ENCODE measurements at regions not wholly inside any gene's neighbourhood (a gene's known extent, or its start where the extent isn't known, plus 50 kb on each side); places are given as distances from the start of the nearest gene placed in this dataset.

DNA sequence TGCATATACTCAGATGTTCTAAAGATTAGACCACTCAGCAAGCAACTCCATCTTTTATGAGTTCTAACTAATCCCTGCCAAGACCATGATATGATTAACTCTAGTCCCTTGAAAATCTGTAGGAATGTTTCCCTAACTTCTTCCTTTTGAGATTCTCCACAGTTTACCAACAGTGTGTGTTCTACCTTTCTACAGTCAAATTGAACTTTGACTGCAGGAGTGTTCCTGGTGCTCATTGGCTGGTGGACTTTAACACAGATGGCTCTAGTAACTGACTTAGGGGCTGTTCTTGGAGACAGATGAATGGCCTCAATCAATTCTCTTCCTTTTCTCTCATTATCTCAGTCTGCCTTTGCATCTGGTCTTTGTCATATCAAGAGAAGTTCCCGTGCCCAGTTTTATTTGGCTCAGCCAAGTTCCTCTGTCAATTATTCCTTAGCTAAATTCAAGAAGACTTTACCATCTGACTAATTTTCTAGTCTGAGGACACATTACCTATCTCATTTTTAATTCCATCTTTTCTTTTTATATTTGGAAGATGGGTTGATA is 643.9 kb upstream of the CAMK1G start:
- CTCF ChIA-PET: no interaction called here
- POLR2A ChIA-PET: no interaction called here
- no peak for DNase-seq (ENCODE audit: extremely low spot score)
- TF ChIP-seq BHLHE40 (IDR thresholded peaks at IDR 0.05; ENCODE audit: borderline replicate concordance) (no peak), ZNF384 (IDR thresholded peaks at IDR 0.05) (no peak), HDGF (IDR thresholded peaks at IDR 0.05; ENCODE audit: borderline replicate concordance) (no peak), FOXA1 (IDR thresholded peaks at IDR 0.05) (no peak)

GRCh38 chr1:208942394-208943130 is 641.0 kb upstream of the CAMK1G start:
- POLR2A ChIA-PET: no interaction called here
- no peak for TF ChIP-seq LEF1 (IDR thresholded peaks at IDR 0.05; ENCODE audit: borderline replicate concordance)
- no peak for TF ChIP-seq PKNOX1 (IDR thresholded peaks at IDR 0.05)
- TF ChIP-seq ZNF384 (IDR thresholded peaks at IDR 0.05): no peak
- no peak for TF ChIP-seq FOXA1 (IDR thresholded peaks at IDR 0.05)
- TF ChIP-seq SP1 (IDR thresholded peaks at IDR 0.05): no peak
- no peak for TF ChIP-seq NFRKB (IDR thresholded peaks at IDR 0.05)
- TF ChIP-seq FOXK2 (IDR thresholded peaks at IDR 0.05): no peak
- TF ChIP-seq BHLHE40 (IDR thresholded peaks at IDR 0.05; ENCODE audit: borderline replicate concordance): no peak
- no peak for TF ChIP-seq ARNT (IDR thresholded peaks at IDR 0.05)
- no peak for TF ChIP-seq CTBP1 (IDR thresholded peaks at IDR 0.05; ENCODE audit: borderline replicate concordance)
- CTCF ChIA-PET: no interaction called here
- no peak for DNase-seq (ENCODE audit: extremely low spot score)

GRCh38 chr1:208943291-208943690 is 640.2 kb upstream of the CAMK1G start:
- POLR2A ChIA-PET: no interaction called here
- no peak for TF ChIP-seq FOXA1 (IDR thresholded peaks at IDR 0.05)
- no peak for TF ChIP-seq BHLHE40 (IDR thresholded peaks at IDR 0.05; ENCODE audit: borderline replicate concordance)
- TF ChIP-seq HDGF (IDR thresholded peaks at IDR 0.05; ENCODE audit: borderline replicate concordance): no peak
- no peak for TF ChIP-seq LEF1 (IDR thresholded peaks at IDR 0.05; ENCODE audit: borderline replicate concordance)
- no peak for TF ChIP-seq L3MBTL2 (conservative IDR thresholded peaks at IDR 0.05)
- TF ChIP-seq NFRKB (IDR thresholded peaks at IDR 0.05): no peak
- no peak for TF ChIP-seq PKNOX1 (IDR thresholded peaks at IDR 0.05)
- TF ChIP-seq FOXK2 (IDR thresholded peaks at IDR 0.05): no peak
- TF ChIP-seq TARDBP (IDR thresholded peaks at IDR 0.05): no peak
- CTCF ChIA-PET: no interaction called here
- no peak for DNase-seq (ENCODE audit: extremely low spot score)

DNA sequence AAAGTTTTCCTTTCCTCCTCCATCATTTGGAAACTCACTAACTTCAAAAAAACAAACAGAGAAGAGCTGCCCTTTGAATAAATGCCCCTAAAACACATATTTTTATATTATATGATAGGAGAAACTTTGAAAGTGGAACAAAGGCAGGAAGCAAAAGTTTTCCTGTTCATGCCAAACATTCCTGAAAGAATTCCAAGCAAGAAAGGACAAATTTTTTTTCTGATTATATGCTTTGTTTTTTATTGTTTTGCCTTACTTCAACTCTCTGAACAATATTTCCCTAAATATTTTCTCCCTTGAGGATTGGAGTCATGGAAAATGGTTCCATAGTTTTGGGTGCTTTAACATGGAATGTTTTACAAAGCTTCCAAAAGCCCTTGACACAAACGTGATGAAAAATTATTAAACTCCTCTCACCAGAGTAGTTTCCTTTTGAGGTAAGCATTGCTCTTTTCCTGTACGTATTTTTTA is 638.5 kb upstream of the CAMK1G start:
- CTCF ChIA-PET: no interaction called here
- TF ChIP-seq FOXK2 (IDR thresholded peaks at IDR 0.05) (no peak), SUZ12 (IDR thresholded peaks at IDR 0.05) (no peak), BHLHE40 (IDR thresholded peaks at IDR 0.05; ENCODE audit: borderline replicate concordance) (no peak), HDGF (IDR thresholded peaks at IDR 0.05; ENCODE audit: borderline replicate concordance) (no peak), LEF1 (IDR thresholded peaks at IDR 0.05; ENCODE audit: borderline replicate concordance) (no peak), FOXA1 (IDR thresholded peaks at IDR 0.05) (no peak), L3MBTL2 (conservative IDR thresholded peaks at IDR 0.05) (no peak), PKNOX1 (IDR thresholded peaks at IDR 0.05) (no peak), ARNT (IDR thresholded peaks at IDR 0.05) (no peak), FOXM1 (IDR thresholded peaks at IDR 0.05; ENCODE audit: borderline replicate concordance) (no peak), SP1 (IDR thresholded peaks at IDR 0.05) (no peak), TARDBP (IDR thresholded peaks at IDR 0.05) (no peak), CTBP1 (IDR thresholded peaks at IDR 0.05; ENCODE audit: borderline replicate concordance) (no peak), ELF4 (IDR thresholded peaks at IDR 0.05) (no peak), NFRKB (IDR thresholded peaks at IDR 0.05) (no peak), ZNF384 (IDR thresholded peaks at IDR 0.05) (no peak)
- DNase-seq (ENCODE audit: extremely low spot score): no peak

GRCh38 chr1:208950206-208950605 is 633.3 kb upstream of the CAMK1G start:
- DNase-seq (ENCODE audit: extremely low spot score): no peak
- TF ChIP-seq BHLHE40 (IDR thresholded peaks at IDR 0.05; ENCODE audit: borderline replicate concordance) (no peak), SUZ12 (IDR thresholded peaks at IDR 0.05) (no peak), ARNT (IDR thresholded peaks at IDR 0.05) (no peak), NFRKB (IDR thresholded peaks at IDR 0.05) (no peak), FOXK2 (IDR thresholded peaks at IDR 0.05) (no peak), L3MBTL2 (conservative IDR thresholded peaks at IDR 0.05) (no peak), PKNOX1 (IDR thresholded peaks at IDR 0.05) (no peak), HDGF (IDR thresholded peaks at IDR 0.05; ENCODE audit: borderline replicate concordance) (no peak), LEF1 (IDR thresholded peaks at IDR 0.05; ENCODE audit: borderline replicate concordance) (no peak), SP1 (IDR thresholded peaks at IDR 0.05) (no peak), TARDBP (IDR thresholded peaks at IDR 0.05) (no peak), ZNF384 (IDR thresholded peaks at IDR 0.05) (no peak), FOXM1 (IDR thresholded peaks at IDR 0.05; ENCODE audit: borderline replicate concordance) (no peak), CTBP1 (IDR thresholded peaks at IDR 0.05; ENCODE audit: borderline replicate concordance) (no peak), ELF4 (IDR thresholded peaks at IDR 0.05) (no peak), FOXA1 (IDR thresholded peaks at IDR 0.05) (no peak)
- ChIA-PET POLR2A (no interaction called here), CTCF (no interaction called here)

More for the DNA sequence above, 638.5 kb upstream of the CAMK1G start:
- POLR2A ChIA-PET: no interaction called here
